WERI-Rb-1 (cell line): ENCODE measurements at regions not wholly inside any gene's neighbourhood (a gene's known extent, or its start where the extent isn't known, plus 50 kb on each side); places are given as distances from the start of the nearest gene placed in this dataset.

ENCODE experiments used
- DNase-seq: peaks from one replicate; pipeline ENCODE4 v3.0.0-alpha.2; 2020
- H3K27ac ChIP-seq: fragments of 250-450 bp; sonication (Bioruptor Pico); 2 replicates; pipeline ENCODE4 v1.5.1; 2020; ENCODE audit warnings: mild to moderate bottlenecking, moderate library complexity
- H3K27me3 ChIP-seq: fragments of 250-450 bp; sonication (Bioruptor Pico); 2 replicates; pipeline ENCODE4 v1.5.1; 2021; ENCODE audit warnings: mild to moderate bottlenecking, low read depth, moderate library complexity; ENCODE audit not compliant: insufficient read depth, severe bottlenecking
- H3K36me3 ChIP-seq: fragments of 250-450 bp; sonication (Bioruptor Pico); 2 replicates; pipeline ENCODE4 v1.5.1; 2020; ENCODE audit warnings: mild to moderate bottlenecking, moderate library complexity
- H3K4me3 ChIP-seq: 2 replicates; pipeline ENCODE4 v1.5.1; 2011; ENCODE audit warnings: low read depth, mild to moderate bottlenecking, control low read depth, low read length
- H3K9me3 ChIP-seq: fragments of 250-450 bp; sonication (Bioruptor Pico); 2 replicates; pipeline ENCODE4 v1.5.1; 2021; ENCODE audit warnings: mild to moderate bottlenecking, moderate library complexity; ENCODE audit not compliant: severe bottlenecking
- CTCF ChIP-seq: IDR thresholded peaks from 2 replicates; pipeline ENCODE4 v1.5.1; 2011; ENCODE audit warnings: low read depth, mild to moderate bottlenecking, control low read depth, inconsistent platforms, low read length

DNA sequence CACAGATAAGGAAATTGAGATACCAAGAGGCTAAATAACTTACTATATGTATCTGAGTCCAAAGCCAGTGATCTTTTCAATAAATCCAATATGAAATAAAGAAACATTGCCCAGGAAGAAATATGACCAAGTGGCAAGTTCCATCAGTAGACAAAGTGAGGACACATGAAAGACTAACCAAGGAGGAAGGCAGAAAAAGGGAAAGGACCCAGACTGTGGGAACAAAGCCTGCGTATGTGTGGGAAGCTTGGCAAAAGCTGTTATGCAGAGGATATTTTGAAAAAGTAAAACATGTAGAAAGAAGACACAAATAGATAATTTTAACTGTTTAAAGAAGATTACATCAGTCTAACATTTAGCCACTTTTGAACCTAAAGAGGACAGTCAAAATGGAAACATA is 264.4 kb upstream of the PRDM1 start:
- H3K36me3 ChIP-seq, result no peaks in the 10 kb centered on the region
- no peak overlapping the region for H3K27ac ChIP-seq
- H3K27me3 ChIP-seq, result no peaks in the 10 kb centered on the region
- H3K9me3 ChIP-seq, result peaks cover 5% of the 10 kb centered on the region
- TF ChIP-seq CTCF, result no peak
- H3K4me3 ChIP-seq, result no peak overlapping the region
- DNase-seq, result no peak

DNA sequence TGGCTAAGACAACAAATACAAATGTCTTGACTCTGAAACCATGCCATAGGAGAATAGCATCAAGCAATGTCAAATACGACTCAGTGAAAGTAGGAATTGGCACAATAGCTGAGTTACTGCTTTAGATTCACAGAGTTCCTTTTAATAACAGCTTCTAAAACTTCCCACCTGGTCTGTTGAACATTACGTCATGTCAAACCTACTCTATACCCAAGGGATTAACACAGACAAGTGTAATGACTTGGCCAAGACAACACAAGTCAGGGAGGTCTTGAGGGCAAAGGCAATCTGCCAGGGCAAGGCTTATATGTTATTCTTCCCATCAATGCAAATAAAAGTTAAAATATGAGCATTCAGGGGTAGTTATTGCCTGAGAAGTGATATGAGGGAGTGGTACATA is 265.1 kb upstream of the PRDM1 start:
- H3K27ac ChIP-seq, result no peak overlapping the region
- no peaks in the 10 kb centered on the region for H3K36me3 ChIP-seq
- no peaks in the 10 kb centered on the region for H3K27me3 ChIP-seq
- no peak for DNase-seq
- no peak overlapping the region for H3K4me3 ChIP-seq
- peaks cover 5% of the 10 kb centered on the region for H3K9me3 ChIP-seq
- TF ChIP-seq CTCF, result no peak

DNA sequence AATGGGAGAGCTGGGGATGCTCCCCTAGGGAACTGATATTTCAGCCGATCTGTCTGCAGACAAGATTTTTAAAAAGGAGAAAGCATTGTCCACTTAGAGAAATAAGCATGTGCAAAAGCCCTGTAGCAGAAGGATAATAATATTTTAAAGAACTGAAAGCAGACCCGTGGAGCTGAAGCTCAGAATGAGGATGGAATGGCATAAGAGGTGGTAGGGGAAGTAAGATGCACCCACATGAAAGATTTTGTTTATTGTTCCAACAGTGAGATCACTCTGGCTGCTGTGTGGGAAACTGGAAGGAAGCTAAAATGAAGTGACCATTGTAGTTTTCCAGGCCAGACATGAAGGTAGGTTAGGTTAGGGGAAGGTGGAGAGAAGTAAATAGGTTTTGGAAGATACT is 266.4 kb upstream of the PRDM1 start:
- no peak overlapping the region for H3K27ac ChIP-seq
- TF ChIP-seq CTCF, result no peak
- no peak for DNase-seq
- peaks cover 5% of the 10 kb centered on the region for H3K9me3 ChIP-seq
- no peaks in the 10 kb centered on the region for H3K36me3 ChIP-seq
- no peak overlapping the region for H3K4me3 ChIP-seq
- H3K27me3 ChIP-seq, result no peaks in the 10 kb centered on the region

DNA sequence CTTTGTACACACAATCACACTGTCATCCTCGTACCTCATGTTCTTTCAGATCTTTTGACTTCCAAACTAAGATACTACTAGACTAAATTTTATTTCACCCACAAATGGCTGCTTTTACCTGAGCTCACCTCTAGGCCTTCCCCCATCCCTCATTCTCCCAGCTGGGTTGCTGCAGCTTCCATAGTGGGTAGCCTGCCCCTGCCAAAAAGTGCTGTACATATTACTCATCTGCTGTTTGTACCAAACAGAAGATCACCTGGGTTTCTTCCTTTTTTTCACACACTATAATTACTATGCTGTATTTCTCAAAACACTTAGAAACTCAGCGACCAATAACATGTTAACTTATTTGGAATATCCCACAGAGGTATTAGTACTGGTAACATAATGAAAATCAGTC is 267.6 kb upstream of the PRDM1 start:
- Histone ChIP-seq H3K4me3 (no peak overlapping the region), H3K36me3 (no peaks in the 10 kb centered on the region), H3K27ac (no peak overlapping the region), H3K9me3 (peaks cover 5% of the 10 kb centered on the region), H3K27me3 (no peaks in the 10 kb centered on the region)
- DNase-seq, result no peak
- TF ChIP-seq CTCF, result no peak

DNA sequence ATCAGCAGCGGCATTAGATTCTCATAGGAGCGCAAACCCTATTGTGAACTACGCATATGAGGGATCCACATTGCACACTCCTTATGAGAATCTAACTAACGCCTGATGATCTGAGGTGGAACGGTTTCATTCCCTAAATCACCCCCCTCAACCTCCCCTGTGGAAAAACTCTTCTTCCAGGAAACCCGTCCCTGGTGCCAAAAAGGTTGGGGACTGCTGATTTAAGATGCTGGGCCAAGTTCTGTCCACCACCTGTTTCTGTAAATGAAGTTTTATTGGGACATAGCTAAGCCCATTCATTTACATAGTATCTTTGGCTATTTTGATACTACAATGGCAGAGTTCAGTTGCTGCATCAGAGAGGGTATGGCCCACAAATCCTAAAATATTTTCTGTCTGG is 268.2 kb upstream of the PRDM1 start:
- no peak overlapping the region for H3K27ac ChIP-seq
- no peaks in the 10 kb centered on the region for H3K36me3 ChIP-seq
- H3K27me3 ChIP-seq, result no peaks in the 10 kb centered on the region
- no peak for DNase-seq
- H3K4me3 ChIP-seq, result no peak overlapping the region
- TF ChIP-seq CTCF, result no peak
- H3K9me3 ChIP-seq, result peaks cover 5% of the 10 kb centered on the region

- H3K9me3 ChIP-seq, result peaks cover 3% of the 10 kb centered on the region
- no peak overlapping the region for H3K4me3 ChIP-seq
- H3K36me3 ChIP-seq, result no peaks in the 10 kb centered on the region
- no peak overlapping the region for H3K27ac ChIP-seq
- TF ChIP-seq CTCF, result no peak
- no peak for DNase-seq
- no peaks in the 10 kb centered on the region for H3K27me3 ChIP-seq
Observed at GRCh38 chr6:105817370-105817769, 268.8 kb upstream of the PRDM1 start.
